ENCODE measurements at regions not wholly inside any gene's neighbourhood (a gene's known extent, or its start where the extent isn't known, plus 50 kb on each side); places are given as distances from the start of the nearest gene placed in this dataset.

- ChIA-PET CTCF (no interaction called here), POLR2A (no interaction called here)
- H3K27me3 ChIP-seq (ENCODE audit: control insufficient read depth, insufficient read depth, low read length) = peaks cover 3% of the 10 kb centered on the region; the same call in 1 of the 2 replicates
- no peaks in the 10 kb centered on the region for H3K9me3 ChIP-seq (ENCODE audit: control insufficient read depth, insufficient read depth, low read depth, low read length)
- ATAC-seq (no peak), DNase-seq (ENCODE audit: low read depth, low spot score) (no peak)
- no peaks in the 10 kb centered on the region for H3K36me3 ChIP-seq (ENCODE audit: control insufficient read depth, insufficient read depth, low read length)
- no peak for TF ChIP-seq POLR2AphosphoS5 (IDR thresholded peaks at IDR 0.05; ENCODE audit: low read depth, low read length)
- TF ChIP-seq TCF7L2 (IDR thresholded peaks at IDR 0.05; ENCODE audit: low read depth, low read length) = no peak
- TF ChIP-seq CTCF (IDR thresholded peaks at IDR 0.05) = no peak
- no peak for TF ChIP-seq SIN3A (IDR thresholded peaks at IDR 0.05; ENCODE audit: borderline replicate concordance, insufficient read depth, low read depth, low read length)
- TF ChIP-seq, protein P1, sequence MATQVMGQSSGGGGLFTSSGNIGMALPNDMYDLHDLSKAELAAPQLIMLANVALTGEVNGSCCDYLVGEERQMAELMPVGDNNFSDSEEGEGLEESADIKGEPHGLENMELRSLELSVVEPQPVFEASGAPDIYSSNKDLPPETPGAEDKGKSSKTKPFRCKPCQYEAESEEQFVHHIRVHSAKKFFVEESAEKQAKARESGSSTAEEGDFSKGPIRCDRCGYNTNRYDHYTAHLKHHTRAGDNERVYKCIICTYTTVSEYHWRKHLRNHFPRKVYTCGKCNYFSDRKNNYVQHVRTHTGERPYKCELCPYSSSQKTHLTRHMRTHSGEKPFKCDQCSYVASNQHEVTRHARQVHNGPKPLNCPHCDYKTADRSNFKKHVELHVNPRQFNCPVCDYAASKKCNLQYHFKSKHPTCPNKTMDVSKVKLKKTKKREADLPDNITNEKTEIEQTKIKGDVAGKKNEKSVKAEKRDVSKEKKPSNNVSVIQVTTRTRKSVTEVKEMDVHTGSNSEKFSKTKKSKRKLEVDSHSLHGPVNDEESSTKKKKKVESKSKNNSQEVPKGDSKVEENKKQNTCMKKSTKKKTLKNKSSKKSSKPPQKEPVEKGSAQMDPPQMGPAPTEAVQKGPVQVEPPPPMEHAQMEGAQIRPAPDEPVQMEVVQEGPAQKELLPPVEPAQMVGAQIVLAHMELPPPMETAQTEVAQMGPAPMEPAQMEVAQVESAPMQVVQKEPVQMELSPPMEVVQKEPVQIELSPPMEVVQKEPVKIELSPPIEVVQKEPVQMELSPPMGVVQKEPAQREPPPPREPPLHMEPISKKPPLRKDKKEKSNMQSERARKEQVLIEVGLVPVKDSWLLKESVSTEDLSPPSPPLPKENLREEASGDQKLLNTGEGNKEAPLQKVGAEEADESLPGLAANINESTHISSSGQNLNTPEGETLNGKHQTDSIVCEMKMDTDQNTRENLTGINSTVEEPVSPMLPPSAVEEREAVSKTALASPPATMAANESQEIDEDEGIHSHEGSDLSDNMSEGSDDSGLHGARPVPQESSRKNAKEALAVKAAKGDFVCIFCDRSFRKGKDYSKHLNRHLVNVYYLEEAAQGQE (IDR thresholded peaks at IDR 0.05; ENCODE audit: insufficient read depth in 1 of 2, low read depth in 2 of 2, low read length in 1 of 2) = no peak
- no peak overlapping the region for H3K4me3 ChIP-seq (ENCODE audit: low read depth in 2 of 2, low read length in 2 of 2)
- no peaks in the 10 kb centered on the region for H3K4me1 ChIP-seq (ENCODE audit: control insufficient read depth, insufficient read depth, low read length)
- H3K27ac ChIP-seq (ENCODE audit: low read length) = no peak overlapping the region
- in situ Hi-C loops (cut with HindIII; ENCODE audit: low pct_unique_long_range_greater_than_20kb, low sequenced_read_pairs) (no loop called here), intact Hi-C loops (cut with micrococcal nuclease; ENCODE audit: unreplicated experiment) (no loop called here)
- BruUV-seq (replicated peaks) = no TSS peak
Measured at GRCh38 chr2:60075048-60075447, 478.4 kb downstream of the BCL11A start.

GRCh38 chr2:60073201-60073600 lies 480.3 kb downstream of the BCL11A start:
- in situ Hi-C loops (cut with HindIII; ENCODE audit: low pct_unique_long_range_greater_than_20kb, low sequenced_read_pairs) (no loop called here), intact Hi-C loops (cut with micrococcal nuclease; ENCODE audit: unreplicated experiment) (no loop called here)
- POLR2A ChIA-PET = no interaction called here

More at GRCh38 chr2:60073201-60073600, 480.3 kb downstream of the BCL11A start:
- Histone ChIP-seq H3K36me3 (ENCODE audit: control insufficient read depth, insufficient read depth, low read length) (no peaks in the 10 kb centered on the region), H3K27me3 (ENCODE audit: control insufficient read depth, insufficient read depth, low read length) (peaks cover 3% of the 10 kb centered on the region; the same call in 1 of the 2 replicates), H3K4me1 (ENCODE audit: control insufficient read depth, insufficient read depth, low read length) (no peaks in the 10 kb centered on the region), H3K9me3 (ENCODE audit: control insufficient read depth, insufficient read depth, low read depth, low read length) (no peaks in the 10 kb centered on the region), H3K4me3 (ENCODE audit: low read depth in 2 of 2, low read length in 2 of 2) (no peak overlapping the region), H3K27ac (ENCODE audit: low read length) (no peak overlapping the region)
- ATAC-seq (no peak), DNase-seq (ENCODE audit: low read depth, low spot score) (no peak)
- TF ChIP-seq, protein P1 (IDR thresholded peaks at IDR 0.05; ENCODE audit: insufficient read depth in 1 of 2, low read depth in 2 of 2, low read length in 1 of 2) = no peak
- TF ChIP-seq SIN3A (IDR thresholded peaks at IDR 0.05; ENCODE audit: borderline replicate concordance, insufficient read depth, low read depth, low read length) = no peak
- no peak for TF ChIP-seq TCF7L2 (IDR thresholded peaks at IDR 0.05; ENCODE audit: low read depth, low read length)
- no peak for TF ChIP-seq POLR2AphosphoS5 (IDR thresholded peaks at IDR 0.05; ENCODE audit: low read depth, low read length)
- no peak for TF ChIP-seq CTCF (IDR thresholded peaks at IDR 0.05)
- CTCF ChIA-PET = no interaction called here
- BruUV-seq (replicated peaks) = no TSS peak
